SK-MEL-5 (cell line): ENCODE measurements at regions not wholly inside any gene's neighbourhood (a gene's known extent, or its start where the extent isn't known, plus 50 kb on each side); places are given as distances from the start of the nearest gene placed in this dataset.

Experiments
- DNase-seq: peaks from one replicate; pipeline ENCODE4 v3.0.0-alpha.2; 2016; ENCODE audit warnings: low read depth, low spot score
- in situ Hi-C: cut with HindIII; loops from 2 replicates; pipeline ENCODE4 v1.10.0; 2016; ENCODE audit warnings: low sequenced_read_pairs, high pct_unique_total_duplicates, low pct_unique_long_range_greater_than_20kb

GRCh38 chr15:95655089-95655607, 675.4 kb upstream of the NR2F2 start:
- DNase-seq, result no peak
- in situ Hi-C loops, result no loop called here

DNA sequence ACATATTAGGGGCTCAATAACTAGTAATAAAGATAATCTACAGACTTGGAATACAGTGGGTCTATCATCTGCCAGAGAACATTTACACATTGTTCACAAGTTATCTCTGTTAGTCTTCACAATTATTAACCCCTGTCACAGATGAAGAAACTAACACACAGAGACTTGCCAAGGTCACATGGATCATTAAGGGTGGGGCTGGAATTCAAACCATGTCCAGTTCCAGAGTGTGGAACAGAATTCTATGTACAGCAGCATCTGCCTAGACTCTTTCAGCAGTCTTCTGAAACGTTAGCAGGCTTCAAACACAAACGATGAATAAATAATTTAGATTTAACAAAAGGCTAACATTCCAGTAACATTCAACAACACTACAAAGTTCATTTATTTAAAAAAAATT, 673.9 kb upstream of the NR2F2 start:
- in situ Hi-C loops, result no loop called here

DNA sequence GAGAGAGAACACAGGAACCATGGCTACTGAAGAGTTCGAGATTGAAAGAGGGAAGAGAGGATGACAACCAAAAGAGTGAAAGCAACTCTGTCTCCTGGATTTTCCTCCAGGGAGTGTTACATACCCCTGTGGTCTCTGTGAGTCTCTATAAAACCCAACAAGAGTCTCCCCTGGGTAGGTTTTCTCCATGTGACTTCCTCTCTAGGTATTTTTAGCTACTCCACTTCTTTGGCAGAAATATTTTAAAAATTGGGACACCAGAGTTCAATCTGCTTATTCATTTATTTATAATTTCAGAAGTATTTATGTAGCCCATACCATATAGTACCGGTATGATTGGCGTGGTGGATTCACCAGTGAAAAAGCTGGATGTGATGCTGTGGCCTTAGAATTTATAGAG, 671.7 kb upstream of the NR2F2 start:
- in situ Hi-C loops, result no loop called here
- no peak for DNase-seq

More for the DNA sequence above, 673.9 kb upstream of the NR2F2 start:
- DNase-seq, result no peak

- no peak for DNase-seq
- in situ Hi-C loops, result no loop called here
Observed at GRCh38 chr15:95659656-95660055, 670.8 kb upstream of the NR2F2 start.

GRCh38 chr15:95662638-95663037, 667.9 kb upstream of the NR2F2 start:
- in situ Hi-C loops, result no loop called here

DNA sequence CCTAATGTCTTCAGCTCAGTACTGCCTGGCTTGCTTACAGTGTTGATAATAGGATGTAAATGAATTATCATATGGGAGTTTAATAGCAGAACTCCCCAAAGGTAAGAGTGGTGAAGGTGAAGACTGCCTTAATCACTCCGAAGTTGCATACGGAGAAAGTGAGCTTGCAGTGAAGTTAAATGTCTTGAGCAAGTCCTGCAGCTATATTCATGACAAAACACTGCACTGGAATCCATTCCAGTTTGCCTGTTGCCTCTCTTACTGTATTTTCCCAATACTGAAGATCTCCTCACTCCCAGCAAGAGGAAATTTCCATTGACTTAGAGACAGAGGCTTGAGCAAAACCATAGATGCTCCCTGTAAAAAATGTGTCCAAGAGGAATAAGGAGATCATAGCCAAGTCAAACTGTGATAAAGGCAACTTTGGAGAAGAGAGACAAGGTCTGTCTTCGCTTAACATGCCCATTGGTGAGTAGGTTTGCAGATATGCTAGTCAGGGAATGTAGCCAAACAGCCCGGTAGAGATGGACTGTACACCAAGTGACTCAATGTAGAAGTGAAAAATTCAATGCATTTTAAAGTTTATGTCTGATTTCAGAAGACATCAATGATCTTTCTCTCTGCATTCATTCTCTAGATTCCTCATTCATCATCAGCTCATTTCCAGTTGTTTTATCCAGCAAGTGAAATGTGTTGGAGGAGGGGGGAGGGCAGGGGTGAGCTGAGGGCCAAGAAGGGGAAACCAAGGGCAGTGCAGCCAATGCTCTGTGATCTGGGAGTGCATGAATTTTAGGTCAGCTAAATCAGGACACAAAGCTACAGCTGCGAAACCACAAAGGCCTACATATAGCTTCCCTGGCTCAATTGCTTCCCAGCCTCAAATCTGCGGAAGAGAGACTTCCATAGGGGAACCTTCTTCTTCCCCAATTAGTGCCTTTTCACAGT, 667.1 kb upstream of the NR2F2 start:
- no peak for DNase-seq
- in situ Hi-C loops, result no loop called here

More at GRCh38 chr15:95662638-95663037, 667.9 kb upstream of the NR2F2 start:
- DNase-seq, result no peak

DNA sequence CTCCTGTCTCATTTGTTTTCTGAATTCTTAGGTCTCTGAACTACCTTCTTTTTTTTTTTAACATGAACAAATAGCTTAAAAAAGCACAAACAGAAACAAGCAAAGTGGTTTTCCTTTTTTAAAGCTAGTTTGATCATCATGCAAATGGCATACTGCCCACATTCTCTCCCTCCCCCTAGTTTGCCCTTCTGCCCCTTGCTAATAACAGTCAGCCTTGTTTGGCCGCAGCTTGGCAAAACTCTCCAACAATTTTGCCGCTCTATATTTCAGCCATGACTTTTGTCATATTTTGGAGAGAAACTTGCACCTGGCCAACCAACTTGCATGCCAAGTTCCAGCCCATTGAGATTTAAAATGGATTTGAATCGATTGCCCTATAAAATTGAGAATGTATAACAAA, 666.0 kb upstream of the NR2F2 start:
- in situ Hi-C loops, result no loop called here
- DNase-seq, result no peak

DNA sequence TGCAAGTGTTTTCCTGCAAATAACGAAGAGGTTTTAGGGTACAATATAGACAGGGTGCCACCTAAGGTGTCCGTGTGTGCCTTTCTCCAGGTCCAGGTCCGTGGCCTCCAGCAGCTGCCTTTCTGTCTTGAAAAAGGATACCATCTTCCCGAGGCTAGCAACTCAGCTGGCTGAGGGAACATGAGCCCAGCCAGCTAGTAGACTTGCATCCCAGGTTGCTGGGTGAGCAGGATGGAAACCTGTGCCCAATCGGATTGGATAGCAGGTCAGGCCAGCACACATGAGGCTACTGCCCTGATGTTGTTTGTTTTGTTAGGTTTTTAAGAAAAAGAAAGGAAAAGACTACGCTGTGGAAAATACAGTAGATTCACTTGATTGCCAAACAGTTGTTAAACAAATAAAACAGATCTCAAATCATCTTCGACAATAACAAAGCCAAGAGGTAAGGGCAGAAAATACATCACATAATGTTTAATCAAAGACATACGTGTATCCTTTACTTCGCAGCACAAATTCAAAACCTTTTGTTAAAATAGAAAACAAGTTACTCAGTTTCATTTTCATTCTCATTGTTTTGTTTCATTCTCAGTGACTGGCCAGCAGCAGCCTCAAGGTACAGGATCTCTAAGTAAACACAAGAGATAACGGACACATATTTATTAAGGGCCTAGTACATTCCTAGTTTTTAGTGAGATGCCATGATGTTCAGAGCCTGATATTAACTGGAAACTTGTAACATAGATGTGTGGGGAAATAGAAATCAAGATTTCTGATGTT, 661.2 kb upstream of the NR2F2 start:
- DNase-seq, result no peak
- in situ Hi-C loops, result no loop called here

GRCh38 chr15:95674031-95674430, 656.5 kb upstream of the NR2F2 start:
- in situ Hi-C loops, result no loop called here
- DNase-seq, result no peak

DNA sequence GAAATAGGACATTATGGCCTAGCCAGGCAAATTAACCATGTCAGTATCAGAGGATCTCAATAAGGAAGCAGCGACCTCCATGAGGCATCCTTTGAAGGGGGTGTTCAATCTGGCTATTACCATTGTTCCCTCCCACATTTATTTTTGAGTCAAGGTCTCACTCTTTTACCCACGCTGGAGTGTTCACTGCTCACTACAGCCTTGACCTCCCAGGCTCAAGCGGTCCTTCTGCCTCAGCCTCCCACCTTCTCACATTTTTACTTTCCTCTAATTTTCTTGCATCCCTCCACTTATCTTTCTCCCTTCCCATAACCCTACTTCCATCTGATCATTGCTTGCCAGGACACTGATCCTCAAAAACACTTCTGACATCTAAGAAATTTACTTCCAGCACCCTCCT, 654.0 kb upstream of the NR2F2 start:
- DNase-seq, result no peak
- in situ Hi-C loops, result no loop called here

DNA sequence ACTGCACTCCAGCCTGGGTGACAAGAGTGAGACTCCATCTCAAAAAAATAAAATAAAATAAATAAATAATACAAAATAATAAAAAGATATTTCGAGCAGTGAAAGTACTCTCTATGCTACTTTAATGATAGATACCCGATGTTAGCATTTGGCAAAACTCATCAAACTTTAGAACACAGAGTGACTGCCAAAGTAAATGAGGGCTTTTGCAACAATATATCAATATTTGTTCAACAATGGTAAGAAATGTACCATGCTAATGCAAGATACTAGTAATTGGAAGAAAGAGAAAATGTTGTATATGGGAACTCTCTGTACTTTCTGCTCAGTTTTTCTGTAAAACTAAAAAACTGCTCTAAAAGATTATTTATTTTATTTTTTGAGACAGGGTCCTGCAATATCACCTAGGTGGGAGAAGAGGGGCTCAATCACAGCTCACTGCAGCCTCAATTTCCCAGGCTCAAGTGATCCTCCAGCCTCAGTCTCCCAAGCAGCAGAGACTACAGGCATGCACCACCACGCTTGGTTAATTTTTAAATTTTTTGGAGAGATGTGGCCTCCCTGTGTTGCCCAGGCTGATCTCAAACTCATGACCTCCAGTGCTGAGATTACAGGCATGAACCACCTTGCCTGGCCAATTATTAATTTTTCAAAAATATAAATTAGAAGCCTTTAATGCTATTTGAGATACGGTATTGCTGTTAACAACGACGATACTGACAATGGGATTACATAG, 650.5 kb upstream of the NR2F2 start:
- in situ Hi-C loops, result no loop called here
- DNase-seq, result no peak

DNA sequence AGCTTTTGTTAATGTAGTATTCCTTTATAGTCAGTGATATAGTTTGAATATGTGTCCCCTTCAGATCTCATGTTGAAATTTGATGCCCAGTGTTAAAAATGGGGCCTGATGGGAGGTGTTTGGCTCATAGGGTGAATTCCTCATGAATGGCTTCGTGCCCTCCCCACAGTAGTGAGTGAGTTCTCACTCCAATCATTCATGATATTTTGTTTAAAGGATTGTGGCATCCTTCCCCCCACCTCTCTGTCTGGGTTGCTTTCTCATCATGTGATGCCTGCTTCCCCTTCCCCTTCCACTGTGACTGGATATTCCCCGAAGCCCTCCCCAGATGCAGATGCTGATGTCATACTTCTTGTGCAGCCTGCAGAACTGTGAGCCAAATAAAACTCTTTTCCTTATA, 649.8 kb upstream of the NR2F2 start:
- in situ Hi-C loops, result no loop called here
- DNase-seq, result no peak

- DNase-seq, result no peak
- in situ Hi-C loops, result no loop called here
Observed at GRCh38 chr15:95681836-95682544, 648.5 kb upstream of the NR2F2 start.

- DNase-seq, result no peak
- in situ Hi-C loops, result no loop called here
Observed at GRCh38 chr15:95684126-95684525, 646.4 kb upstream of the NR2F2 start.

GRCh38 chr15:95684693-95685115, 645.8 kb upstream of the NR2F2 start:
- in situ Hi-C loops, result no loop called here
- DNase-seq, result no peak

GRCh38 chr15:95687061-95687460, 643.4 kb upstream of the NR2F2 start:
- no peak for DNase-seq
- in situ Hi-C loops, result no loop called here

GRCh38 chr15:95687686-95688085, 642.8 kb upstream of the NR2F2 start:
- DNase-seq, result no peak
- in situ Hi-C loops, result no loop called here
